HEK293 (cell line): ENCODE measurements at regions not wholly inside any gene's neighbourhood (a gene's known extent, or its start where the extent isn't known, plus 50 kb on each side); places are given as distances from the start of the nearest gene placed in this dataset.

Experiments
- CTCF ChIA-PET: fragments of 350-600 bp; formaldehyde crosslinking; extraction: SDS; loops from one replicate; lab custom pipeline; 2021; ENCODE audit warnings: antibody characterized with exemption; lab: Yijun Ruan, JAX
- POLR2A ChIA-PET: fragments of 300-600 bp; formaldehyde crosslinking; extraction: SDS; loops from one replicate; lab custom pipeline; 2020; ENCODE audit warnings: antibody characterized with exemption, inconsistent platforms; lab: Yijun Ruan, JAX
- H3K27ac ChIP-seq: fragments of 200-500 bp; sonication (Bioruptor generic); 2 replicates; pipeline ENCODE4 v1.5.1; 2014; ENCODE audit warnings: low read depth, low read length, control low read depth, inconsistent platforms; ENCODE audit errors: extremely low read depth
- H3K36me3 ChIP-seq, 2 experiments: fragments of 200-500 bp in 1 of 2; sonication (Bioruptor generic) in 1 of 2; 1 replicate in 1 of 2; 2 replicates in 1 of 2; pipeline ENCODE4 v1.5.1; 2014 to 2017; ENCODE audit warnings: inconsistent platforms in 2 of 2, low read length in 2 of 2; ENCODE audit not compliant: control insufficient read depth in 2 of 2, insufficient read depth in 1 of 2
- H3K4me1 ChIP-seq: fragments of 200-500 bp; sonication (Bioruptor generic); 2 replicates; pipeline ENCODE4 v1.5.1; 2014; ENCODE audit warnings: mild to moderate bottlenecking, low read length, inconsistent platforms; ENCODE audit not compliant: control insufficient read depth, insufficient read depth
- H3K4me3 ChIP-seq: 2 replicates; pipeline ENCODE4 v1.5.1; 2011; ENCODE audit warnings: low read depth, mild to moderate bottlenecking, control low read depth, low read length, moderate library complexity
- H3K9me3 ChIP-seq: fragments of 200-500 bp; sonication (Bioruptor generic); 2 replicates; pipeline ENCODE4 v1.5.1; 2014; ENCODE audit warnings: low read depth, low read length, inconsistent platforms; ENCODE audit not compliant: control insufficient read depth, insufficient read depth
- GLI2 ChIP-seq: fragments of 450-650 bp; formaldehyde crosslinking; IDR thresholded peaks from 2 replicates; pipeline ENCODE4; 2017; ENCODE audit warnings: missing biosample characterization, missing genetic modification characterization, low read depth, borderline replicate concordance
- INSM2 ChIP-seq: fragments of 450-650 bp; formaldehyde crosslinking; IDR thresholded peaks from 2 replicates; pipeline ENCODE4 v1.5.1; 2016; ENCODE audit warnings: missing biosample characterization, missing genetic modification characterization
- KLF17 ChIP-seq: fragments of 450-650 bp; formaldehyde crosslinking; IDR thresholded peaks from 2 replicates; pipeline ENCODE4 v1.5.1; 2016; ENCODE audit warnings: missing biosample characterization, missing genetic modification characterization
- KLF8 ChIP-seq: fragments of 450-650 bp; formaldehyde crosslinking; IDR thresholded peaks from 2 replicates; pipeline ENCODE4 v1.5.1; 2016; ENCODE audit warnings: missing biosample characterization, missing genetic modification characterization
- MEIS1 ChIP-seq: sonication (generic); formaldehyde crosslinking; IDR thresholded peaks from 2 replicates; pipeline ENCODE4 v1.8.1; 2022; ENCODE audit warnings: missing genetic modification reagents, mild to moderate bottlenecking, borderline replicate concordance
- SP7 ChIP-seq: fragments of 450-650 bp; formaldehyde crosslinking; IDR thresholded peaks from 2 replicates; pipeline ENCODE4 v1.5.1; 2016; ENCODE audit warnings: missing biosample characterization, missing genetic modification characterization
- ZBTB6 ChIP-seq: fragments of 450-650 bp; formaldehyde crosslinking; IDR thresholded peaks from 2 replicates; pipeline ENCODE4 v1.5.1; 2017; ENCODE audit warnings: missing biosample characterization, missing genetic modification characterization
- ZBTB8A ChIP-seq: fragments of 450-650 bp; formaldehyde crosslinking; IDR thresholded peaks from 2 replicates; pipeline ENCODE4 v1.5.1; 2016; ENCODE audit warnings: missing biosample characterization, missing genetic modification characterization
- ZEB2 ChIP-seq: fragments of 450-650 bp; formaldehyde crosslinking; IDR thresholded peaks from 2 replicates; pipeline ENCODE4 v1.5.1; 2016; ENCODE audit warnings: missing biosample characterization, missing genetic modification characterization
- ZFP3 ChIP-seq: fragments of 450-650 bp; formaldehyde crosslinking; IDR thresholded peaks from 2 replicates; pipeline ENCODE4 v1.5.1; 2016; ENCODE audit warnings: low read depth, missing biosample characterization, missing genetic modification characterization
- ZNF10 ChIP-seq: fragments of 450-650 bp; formaldehyde crosslinking; IDR thresholded peaks from 2 replicates; pipeline ENCODE4 v1.5.1; 2017; ENCODE audit warnings: missing biosample characterization, missing genetic modification characterization
- ZNF132 ChIP-seq: fragments of 450-650 bp; formaldehyde crosslinking; IDR thresholded peaks from 2 replicates; pipeline ENCODE4 v1.5.1; 2017; ENCODE audit warnings: missing biosample characterization, missing genetic modification characterization, borderline replicate concordance
- ZNF223 ChIP-seq: fragments of 450-650 bp; formaldehyde crosslinking; IDR thresholded peaks from 2 replicates; pipeline ENCODE4 v1.5.1; 2016; ENCODE audit warnings: missing biosample characterization, missing genetic modification characterization
- ZNF274 ChIP-seq, 2 experiments: fragments of 200-500 bp in 1 of 2; fragments of 450-650 bp in 1 of 2; sonication (Bioruptor generic) in 1 of 2; formaldehyde crosslinking in 1 of 2; IDR thresholded peaks; 2 replicates each; pipeline versions ENCODE4 v1.5.1 to v1.6.1; 2014 to 2016; ENCODE audit warnings: borderline replicate concordance in 1 of 2, inconsistent platforms in 1 of 2, low read length in 1 of 2, missing biosample characterization in 1 of 2, missing genetic modification characterization in 1 of 2
- ZNF335 ChIP-seq: fragments of 450-650 bp; formaldehyde crosslinking; conservative IDR thresholded peaks from 2 replicates; pipeline ENCODE4 v1.5.1; 2016; ENCODE audit warnings: missing biosample characterization, missing genetic modification characterization
- ZNF426 ChIP-seq: fragments of 450-650 bp; formaldehyde crosslinking; IDR thresholded peaks from 2 replicates; pipeline ENCODE4 v1.5.1; 2017; ENCODE audit warnings: missing biosample characterization, missing genetic modification characterization, mild to moderate bottlenecking, inconsistent platforms, moderate library complexity
- ZNF473 ChIP-seq: fragments of 450-650 bp; formaldehyde crosslinking; IDR thresholded peaks from 2 replicates; pipeline ENCODE4 v1.5.1; 2017; ENCODE audit warnings: missing biosample characterization, missing genetic modification characterization
- ZNF48 ChIP-seq: fragments of 450-650 bp; formaldehyde crosslinking; IDR thresholded peaks from 2 replicates; pipeline ENCODE4 v1.5.1; 2016; ENCODE audit warnings: missing biosample characterization, missing genetic modification characterization
- ZNF530 ChIP-seq: fragments of 450-650 bp; formaldehyde crosslinking; IDR thresholded peaks from 2 replicates; pipeline ENCODE4 v1.5.1; 2016; ENCODE audit warnings: low read depth, missing biosample characterization, missing genetic modification characterization
- ZNF544 ChIP-seq: fragments of 450-650 bp; formaldehyde crosslinking; IDR thresholded peaks from 2 replicates; pipeline ENCODE4 v1.5.0; 2017; ENCODE audit warnings: missing biosample characterization, missing genetic modification characterization
- ZNF548 ChIP-seq: fragments of 450-650 bp; formaldehyde crosslinking; IDR thresholded peaks from 2 replicates; pipeline ENCODE4 v1.5.1; 2016; ENCODE audit warnings: missing biosample characterization, missing genetic modification characterization
- ZNF549 ChIP-seq: fragments of 450-650 bp; IDR thresholded peaks from 2 replicates; pipeline ENCODE4 v1.5.1; 2018; ENCODE audit warnings: missing biosample characterization, missing genetic modification characterization, mild to moderate bottlenecking, inconsistent platforms, moderate library complexity
- ZNF555 ChIP-seq: fragments of 450-650 bp; formaldehyde crosslinking; conservative IDR thresholded peaks from 2 replicates; pipeline ENCODE4 v1.5.1; 2017; ENCODE audit warnings: missing biosample characterization, mild to moderate bottlenecking, missing genetic modification characterization, inconsistent platforms
- ZNF585B ChIP-seq: fragments of 450-650 bp; formaldehyde crosslinking; IDR thresholded peaks from 2 replicates; pipeline ENCODE4 v1.5.1; 2016; ENCODE audit warnings: missing biosample characterization, missing genetic modification characterization
- ZNF621 ChIP-seq: fragments of 450-650 bp; formaldehyde crosslinking; IDR thresholded peaks from 2 replicates; pipeline ENCODE4 v1.5.1; 2017; ENCODE audit warnings: missing biosample characterization, missing genetic modification characterization
- ZNF624 ChIP-seq: fragments of 450-650 bp; formaldehyde crosslinking; IDR thresholded peaks from 2 replicates; pipeline ENCODE4 v1.5.1; 2017; ENCODE audit warnings: missing biosample characterization, missing genetic modification characterization
- ZNF660 ChIP-seq: fragments of 450-650 bp; IDR thresholded peaks from 2 replicates; pipeline ENCODE4 v1.5.1; 2018; ENCODE audit warnings: missing biosample characterization, mild to moderate bottlenecking, missing genetic modification characterization
- ZNF747 ChIP-seq: fragments of 450-650 bp; formaldehyde crosslinking; IDR thresholded peaks from 2 replicates; pipeline ENCODE4 v1.5.1; 2016; ENCODE audit warnings: missing biosample characterization, missing genetic modification characterization
- ZNF837 ChIP-seq: fragments of 450-650 bp; formaldehyde crosslinking; IDR thresholded peaks from 2 replicates; pipeline ENCODE4 v1.5.1; 2016; ENCODE audit warnings: missing biosample characterization, missing genetic modification characterization
- ZSCAN23 ChIP-seq: fragments of 450-650 bp; formaldehyde crosslinking; IDR thresholded peaks from 2 replicates; pipeline ENCODE4 v1.5.1; 2016; ENCODE audit warnings: missing biosample characterization, missing genetic modification characterization

- H3K27ac ChIP-seq, result no peak overlapping the region
- no peaks in the 10 kb centered on the region; the same call in 1 of the 2 replicates for H3K4me1 ChIP-seq
- no peaks in the 10 kb centered on the region for H3K36me3 ChIP-seq
- CTCF ChIA-PET, result interaction anchor here (0.6 to 1.1 kb wide), 2 partner anchors 14 to 426 kb away, joined by 3 to 5 read pairs; no protein-coding TSS in a partner anchor
- no peaks in the 10 kb centered on the region for H3K9me3 ChIP-seq
- no peak for TF ChIP-seq ZNF549 (tag by site-specific recombination)
- TF ChIP-seq SP7 (tag by site-specific recombination), result no peak
- TF ChIP-seq ZNF274 (IDR thresholded peaks at IDR 0.05; ENCODE audit: low read length), result no peak
- TF ChIP-seq ZNF274 (tag by site-specific recombination; IDR thresholded peaks at IDR 0.05; ENCODE audit: borderline replicate concordance), result no peak
- TF ChIP-seq ZNF530 (tag by site-specific recombination), result no peak
- no peak for TF ChIP-seq ZNF544 (tag by site-specific recombination)
- no peak for TF ChIP-seq ZNF335 (tag by site-specific recombination)
- no peak for TF ChIP-seq ZNF660 (tag by site-specific recombination)
- TF ChIP-seq ZNF10 (tag by site-specific recombination), result no peak
- no peak for TF ChIP-seq ZNF747 (tag by site-specific recombination)
- TF ChIP-seq KLF8, result no peak
- no peak for TF ChIP-seq ZEB2 (tag by site-specific recombination)
- TF ChIP-seq ZFP3 (tag by site-specific recombination), result no peak
- no peak for TF ChIP-seq GLI2 (tag by site-specific recombination)
- no peak for TF ChIP-seq ZNF223 (tag by site-specific recombination)
- TF ChIP-seq ZNF48, result no peak
- TF ChIP-seq ZSCAN23 (tag by site-specific recombination), result no peak
- no peak for TF ChIP-seq ZNF585B
- no peak for TF ChIP-seq ZBTB8A (tag by site-specific recombination)
- TF ChIP-seq ZNF426 (tag by site-specific recombination), result no peak
- H3K4me3 ChIP-seq, result no peak overlapping the region
- POLR2A ChIA-PET, result no interaction called here
Observed at GRCh38 chr6:134739299-134740026, 210.4 kb downstream of the ALDH8A1 start.

GRCh38 chr6:134738211-134738885, 211.6 kb downstream of the ALDH8A1 start:
- Histone ChIP-seq H3K9me3 (no peaks in the 10 kb centered on the region), H3K4me1 (no peaks in the 10 kb centered on the region; the same call in 1 of the 2 replicates), H3K27ac (no peak overlapping the region), H3K36me3 (no peaks in the 10 kb centered on the region), H3K4me3 (no peak overlapping the region)
- TF ChIP-seq ZNF473 (no peak), ZNF132 (tag by site-specific recombination) (no peak), ZBTB6 (no peak), ZSCAN23 (tag by site-specific recombination) (no peak), ZNF837 (tag by site-specific recombination) (no peak), ZNF530 (tag by site-specific recombination) (no peak), ZNF548 (tag by site-specific recombination) (no peak), ZNF555 (tag by site-specific recombination) (no peak), MEIS1 (CRISPR knock-in tag) (no peak), INSM2 (tag by site-specific recombination) (no peak), SP7 (tag by site-specific recombination) (no peak), KLF17 (tag by site-specific recombination) (no peak), ZNF621 (tag by site-specific recombination) (no peak), ZNF544 (tag by site-specific recombination) (no peak), ZNF624 (tag by site-specific recombination) (no peak)
- ChIA-PET POLR2A (no interaction called here), CTCF (interaction anchor here (0.6 to 2.0 kb wide), 3 partner anchors 12 to 462 kb away, joined by 3 to 5 read pairs (median 5); no protein-coding TSS in a partner anchor)
